GM23338 (cell line): ENCODE measurements at regions not wholly inside any gene's neighbourhood (a gene's known extent, or its start where the extent isn't known, plus 50 kb on each side); places are given as distances from the start of the nearest gene placed in this dataset.

Experiments
- ATAC-seq: fragments of 200-7000 bp; cut with Tn5 transposase; 3 replicates; pipeline ENCODE4 v1.9.1; 2020
- DNase-seq: peaks from one replicate; pipeline ENCODE4 v3.0.0-alpha.2; 2015; ENCODE audit warnings: low spot score
- H2AFZ ChIP-seq: fragments of 200-600 bp; sonication (generic); 2 replicates; pipeline ENCODE4 v1.8.0; 2016; ENCODE audit warnings: antibody characterized with exemption, mild to moderate bottlenecking, moderate library complexity
- H3F3A ChIP-seq: fragments of 200-600 bp; sonication (generic); replicated peaks from 2 replicates; pipeline ENCODE4 v1.8.0; 2017; ENCODE audit warnings: antibody characterized with exemption, mixed run types, low read depth
- H3K27ac ChIP-seq: fragments of 200-600 bp; sonication (generic); 2 replicates; pipeline ENCODE4 v1.6.1; 2016; ENCODE audit warnings: low read depth
- H3K27me3 ChIP-seq: fragments of 200-600 bp; sonication (generic); 2 replicates; pipeline ENCODE4 v1.8.0; 2016; ENCODE audit warnings: mild to moderate bottlenecking, mixed run types, moderate library complexity; ENCODE audit not compliant: insufficient read depth
- H3K36me3 ChIP-seq: fragments of 200-600 bp; sonication (generic); 2 replicates; pipeline ENCODE4 v1.8.0; 2016; ENCODE audit warnings: mild to moderate bottlenecking; ENCODE audit not compliant: insufficient read depth
- H3K4me1 ChIP-seq: fragments of 200-600 bp; sonication (generic); 2 replicates; pipeline ENCODE4 v1.8.0; 2016; ENCODE audit warnings: mild to moderate bottlenecking, moderate library complexity; ENCODE audit not compliant: insufficient read depth
- H3K4me2 ChIP-seq: fragments of 200-600 bp; sonication (generic); 2 replicates; pipeline ENCODE4 v1.7.1; 2017; ENCODE audit warnings: mixed run types
- H3K4me3 ChIP-seq: fragments of 200-600 bp; sonication (generic); 2 replicates; pipeline ENCODE4 v1.6.1; 2016; ENCODE audit warnings: mixed run types
- H3K79me2 ChIP-seq: fragments of 200-600 bp; sonication (generic); replicated peaks from 2 replicates; pipeline ENCODE4 v1.8.0; 2017; ENCODE audit warnings: mild to moderate bottlenecking; ENCODE audit not compliant: insufficient read depth
- H3K9me2 ChIP-seq: fragments of 200-600 bp; sonication (generic); 2 replicates; pipeline ENCODE4 v1.8.0; 2017; ENCODE audit not compliant: insufficient read depth
- H4K20me1 ChIP-seq: fragments of 200-600 bp; sonication (generic); replicated peaks from 2 replicates; pipeline ENCODE4 v1.8.0; 2017; ENCODE audit warnings: mild to moderate bottlenecking; ENCODE audit not compliant: insufficient read depth
- H3K27ac Mint-ChIP-seq: 2 replicates; pipeline ENCODE4 v1.8.0; 2020; ENCODE audit warnings: inconsistent platforms, mild to moderate bottlenecking, moderate library complexity, mixed read lengths
- H3K27me3 Mint-ChIP-seq: 3 replicates; pipeline ENCODE4 v1.8.0; 2022; ENCODE audit warnings: low read depth, mild to moderate bottlenecking, moderate library complexity, mixed read lengths, inconsistent platforms; ENCODE audit not compliant: insufficient read depth, poor library complexity
- H3K36me3 Mint-ChIP-seq: 3 replicates; pipeline ENCODE4 v1.8.0; 2021; ENCODE audit warnings: low read depth, mild to moderate bottlenecking, inconsistent platforms, moderate library complexity, mixed read lengths
- H3K4me1 Mint-ChIP-seq: 3 replicates; pipeline ENCODE4 v1.8.0; 2020; ENCODE audit warnings: mild to moderate bottlenecking, inconsistent platforms, mixed read lengths
- H3K4me3 Mint-ChIP-seq: 3 replicates; pipeline ENCODE4 v1.8.0; 2021; ENCODE audit warnings: moderate library complexity, mild to moderate bottlenecking, inconsistent platforms, mixed read lengths
- H3K9me3 Mint-ChIP-seq: 3 replicates; pipeline ENCODE4 v1.8.0; 2020; ENCODE audit warnings: moderate library complexity, mild to moderate bottlenecking, inconsistent platforms, mixed read lengths
- CREB1 ChIP-seq: fragments of 250-450 bp; sonication (Bioruptor Pico); IDR thresholded peaks from 2 replicates; pipeline ENCODE4 v1.5.0; 2020; ENCODE audit warnings: low read depth, mild to moderate bottlenecking, moderate library complexity
- EZH2phosphoT487 ChIP-seq: fragments of 200-600 bp; sonication (generic); IDR thresholded peaks from one replicate; pipeline ENCODE4 v1.8.1; 2018; ENCODE audit warnings: antibody characterized with exemption; ENCODE audit not compliant: unreplicated experiment
- NANOG ChIP-seq: IDR thresholded peaks from 2 replicates; pipeline ENCODE4 v1.6.1; 2016; ENCODE audit warnings: antibody characterized with exemption, borderline replicate concordance
- POLR2AphosphoS5 ChIP-seq: IDR thresholded peaks from 2 replicates; pipeline ENCODE4 v1.6.1; 2016; ENCODE audit warnings: antibody characterized with exemption, low read depth
- STAT1 ChIP-seq: IDR thresholded peaks from one replicate; pipeline ENCODE4 v1.6.1; 2016; ENCODE audit warnings: antibody characterized with exemption; ENCODE audit not compliant: unreplicated experiment
- ZNF331 ChIP-seq: fragments of 250-450 bp; sonication (Bioruptor Pico); IDR thresholded peaks from 2 replicates; pipeline ENCODE4 v1.5.0; 2020; ENCODE audit warnings: low read depth, mild to moderate bottlenecking, moderate library complexity
- ZNF462 ChIP-seq: fragments of 250-450 bp; sonication (Bioruptor Pico); IDR thresholded peaks from 2 replicates; pipeline ENCODE4 v1.5.0; 2020; ENCODE audit warnings: mild to moderate bottlenecking, moderate library complexity
- TF ChIP-seq, protein P1 (sequence below), 2 experiments: fragments of 200-600 bp in 1 of 2; sonication (generic) in 1 of 2; conservative IDR thresholded peaks; 2 replicates each; pipeline versions ENCODE4 v1.5.1 to v1.6.1; 2016 to 2017; ENCODE audit warnings: antibody characterized with exemption in 2 of 2, low read depth in 2 of 2, mild to moderate bottlenecking in 2 of 2, moderate library complexity in 1 of 2

DNA sequence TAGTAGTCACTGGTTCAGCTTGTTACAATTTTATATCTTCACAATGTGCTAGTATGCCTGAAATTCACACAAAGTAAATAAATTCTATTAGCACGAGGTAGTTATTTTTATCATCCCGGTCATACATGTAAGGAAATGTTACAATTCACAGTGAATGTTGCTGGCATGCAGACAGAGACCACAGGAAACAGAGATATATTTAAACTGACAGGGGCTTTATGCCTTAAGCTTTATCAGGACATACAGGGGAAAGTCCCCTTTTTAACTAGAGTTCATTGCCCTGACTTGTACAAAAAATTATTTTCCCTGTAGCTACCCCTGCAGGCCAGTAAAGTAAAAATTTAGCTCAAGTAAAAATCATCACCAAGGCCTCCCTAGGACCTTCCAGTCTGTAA is 712.0 kb upstream of the NRSN1 start:
- H3K4me3 ChIP-seq, result no peak overlapping the region
- no peaks in the 10 kb centered on the region for H3K4me1 ChIP-seq
- TF ChIP-seq, protein P1, sequence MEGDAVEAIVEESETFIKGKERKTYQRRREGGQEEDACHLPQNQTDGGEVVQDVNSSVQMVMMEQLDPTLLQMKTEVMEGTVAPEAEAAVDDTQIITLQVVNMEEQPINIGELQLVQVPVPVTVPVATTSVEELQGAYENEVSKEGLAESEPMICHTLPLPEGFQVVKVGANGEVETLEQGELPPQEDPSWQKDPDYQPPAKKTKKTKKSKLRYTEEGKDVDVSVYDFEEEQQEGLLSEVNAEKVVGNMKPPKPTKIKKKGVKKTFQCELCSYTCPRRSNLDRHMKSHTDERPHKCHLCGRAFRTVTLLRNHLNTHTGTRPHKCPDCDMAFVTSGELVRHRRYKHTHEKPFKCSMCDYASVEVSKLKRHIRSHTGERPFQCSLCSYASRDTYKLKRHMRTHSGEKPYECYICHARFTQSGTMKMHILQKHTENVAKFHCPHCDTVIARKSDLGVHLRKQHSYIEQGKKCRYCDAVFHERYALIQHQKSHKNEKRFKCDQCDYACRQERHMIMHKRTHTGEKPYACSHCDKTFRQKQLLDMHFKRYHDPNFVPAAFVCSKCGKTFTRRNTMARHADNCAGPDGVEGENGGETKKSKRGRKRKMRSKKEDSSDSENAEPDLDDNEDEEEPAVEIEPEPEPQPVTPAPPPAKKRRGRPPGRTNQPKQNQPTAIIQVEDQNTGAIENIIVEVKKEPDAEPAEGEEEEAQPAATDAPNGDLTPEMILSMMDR (conservative IDR thresholded peaks at IDR 0.05; ENCODE audit: low read depth in 2 of 2), result peak; percentile 26 to 35; a peak in 2 of 4 replicates
- TF ChIP-seq POLR2AphosphoS5, result no peak
- no peaks in the 10 kb centered on the region for H3K9me2 ChIP-seq
- DNase-seq (peak; percentile 17), ATAC-seq (no peak; the same call in 2 of the 3 replicates)
- Mint-ChIP-seq H3K4me3 (no peak overlapping the region), H3K9me3 (peaks cover 4% of the 10 kb centered on the region; the same call in 2 of the 3 replicates), H3K27ac (no peak overlapping the region), H3K4me1 (peaks cover 3% of the 10 kb centered on the region; the same call in 2 of the 3 replicates), H3K36me3 (no peaks in the 10 kb centered on the region; the same call in 2 of the 3 replicates), H3K27me3 (no peaks in the 10 kb centered on the region)
- no peaks in the 10 kb centered on the region for H3F3A ChIP-seq
- no peak overlapping the region for H3K4me2 ChIP-seq
- H4K20me1 ChIP-seq, result no peaks in the 10 kb centered on the region
- no peak overlapping the region for H2AFZ ChIP-seq
- H3K79me2 ChIP-seq, result no peaks in the 10 kb centered on the region
- H3K27me3 ChIP-seq, result no peaks in the 10 kb centered on the region
- H3K36me3 ChIP-seq, result no peaks in the 10 kb centered on the region
- H3K27ac ChIP-seq, result no peak overlapping the region

DNA sequence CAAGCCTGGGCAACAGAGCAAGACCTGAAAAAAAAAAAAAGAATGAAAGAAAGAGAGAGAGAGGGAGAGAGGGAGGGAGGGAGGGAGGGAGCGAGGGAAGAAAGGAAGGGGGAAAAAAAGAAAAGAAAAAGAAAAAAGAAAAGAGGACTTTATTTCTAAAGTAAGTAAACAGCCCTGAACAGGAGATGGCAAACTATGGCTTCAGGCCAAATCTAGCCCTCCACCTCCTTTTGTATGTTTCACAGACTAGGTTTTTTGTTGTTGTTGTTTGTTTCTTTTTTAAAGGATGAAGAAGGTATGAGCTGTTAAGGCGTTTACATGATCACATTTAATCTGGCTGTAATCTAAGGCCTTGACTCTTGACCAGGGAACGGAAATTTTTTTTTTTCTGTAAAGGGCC is 711.1 kb upstream of the NRSN1 start:
- H3K4me1 ChIP-seq, result no peaks in the 10 kb centered on the region
- H3K79me2 ChIP-seq, result no peaks in the 10 kb centered on the region
- no peak overlapping the region for H3K4me3 ChIP-seq
- no peak overlapping the region for H3K27ac ChIP-seq
- Mint-ChIP-seq H3K4me3 (no peak overlapping the region), H3K4me1 (peaks cover 3% of the 10 kb centered on the region; the same call in 2 of the 3 replicates), H3K36me3 (no peaks in the 10 kb centered on the region; the same call in 2 of the 3 replicates), H3K27me3 (no peaks in the 10 kb centered on the region), H3K9me3 (peaks cover 4% of the 10 kb centered on the region; the same call in 2 of the 3 replicates), H3K27ac (no peak overlapping the region)
- H3K4me2 ChIP-seq, result no peak overlapping the region
- H3K9me2 ChIP-seq, result 0 out of 2 replicates have a peak, but pooled peaks cover under 1% of the 10 kb centered on the region
- ATAC-seq, result no peak
- no peak for DNase-seq
- H3K27me3 ChIP-seq, result no peaks in the 10 kb centered on the region
- H4K20me1 ChIP-seq, result no peaks in the 10 kb centered on the region
- no peak overlapping the region for H2AFZ ChIP-seq
- no peaks in the 10 kb centered on the region for H3F3A ChIP-seq
- H3K36me3 ChIP-seq, result no peaks in the 10 kb centered on the region
- TF ChIP-seq NANOG, result no peak
- TF ChIP-seq ZNF331, result no peak
- no peak for TF ChIP-seq STAT1
- TF ChIP-seq, protein P1 (conservative IDR thresholded peaks at IDR 0.05; ENCODE audit: low read depth in 2 of 2), result no peak
- no peak for TF ChIP-seq CREB1 (CRISPR knock-in tag)
- no peak for TF ChIP-seq ZNF462 (CRISPR knock-in tag)
- no peak for TF ChIP-seq EZH2phosphoT487
